ENCODE measurements at regions not wholly inside any gene's neighbourhood (a gene's known extent, or its start where the extent isn't known, plus 50 kb on each side); places are given as distances from the start of the nearest gene placed in this dataset.
A peak's percentile ranks its signal among the peaks of the same experiment; 100 is the strongest.

GRCh38 chr6:167495506-167496401 is 170.9 kb downstream of the TTLL2 start:
- Histone ChIP-seq H4K8ac (ENCODE audit: low read length) (no peak overlapping the region), H3K4me3 (ENCODE audit: insufficient read depth in 1 of 2, low read depth in 1 of 2, low read length in 2 of 2) (no peak overlapping the region), H2BK15ac (ENCODE audit: low read depth, poor library complexity, severe bottlenecking) (no peak overlapping the region), H2BK120ac (ENCODE audit: low read depth, low read length) (no peak overlapping the region), H2AK5ac (ENCODE audit: low read length, severe bottlenecking) (no peak overlapping the region), H3K9me3 (ENCODE audit: control insufficient read depth, low read length) (no peaks in the 10 kb centered on the region), H3K23ac (ENCODE audit: low read length in 2 of 2) (no peak overlapping the region), H3K14ac (ENCODE audit: low read length in 2 of 2) (no peak overlapping the region), H3K27me3 (ENCODE audit: control insufficient read depth in 1 of 2, insufficient read depth in 1 of 2, low read length in 2 of 2) (peaks cover 0 to 16% of the 10 kb centered on the region in 2 experiments), H3K27ac (ENCODE audit: low read length, poor library complexity, severe bottlenecking) (no peak overlapping the region), H3K9ac (ENCODE audit: low read length) (no peak overlapping the region), H3K4me1 (ENCODE audit: control insufficient read depth, insufficient read depth, low read depth, low read length) (peaks cover 2% of the 10 kb centered on the region), H3K4ac (ENCODE audit: low read depth in 1 of 2, low read length in 2 of 2) (no peak overlapping the region), H3K79me1 (replicated peaks; ENCODE audit: low read length, poor library complexity, severe bottlenecking) (no peaks in the 10 kb centered on the region), H3K36me3 (ENCODE audit: control insufficient read depth in 1 of 2, insufficient read depth in 2 of 2, low read depth in 1 of 2, low read length in 2 of 2) (no peaks in the 10 kb centered on the region), H2BK5ac (ENCODE audit: low read depth, low read length, poor library complexity, severe bottlenecking) (no peak overlapping the region), H3K4me2 (ENCODE audit: low read length, poor library complexity, severe bottlenecking) (no peak overlapping the region), H3K18ac (ENCODE audit: low read depth in 1 of 2, low read length in 2 of 2) (no peak overlapping the region), H2AFZ (ENCODE audit: low read depth, low read length) (no peak overlapping the region), H2BK12ac (ENCODE audit: low read length in 2 of 2) (no peak overlapping the region), H4K91ac (ENCODE audit: low read length) (no peak overlapping the region)
- DNase-seq, result no peak
- WGBS, result 79% methylated on average over 19 of the region's 19 CpGs

GRCh38 chr6:167496707-167497106 is 171.8 kb downstream of the TTLL2 start:
- no peak overlapping the region for H2AFZ ChIP-seq (ENCODE audit: low read depth, low read length)
- H3K18ac ChIP-seq (ENCODE audit: low read depth in 1 of 2, low read length in 2 of 2), result no peak overlapping the region
- H4K8ac ChIP-seq (ENCODE audit: low read length), result no peak overlapping the region
- no peak overlapping the region for H3K9ac ChIP-seq (ENCODE audit: low read length)
- no peak for DNase-seq
- no peak overlapping the region for H3K4me3 ChIP-seq (ENCODE audit: insufficient read depth in 1 of 2, low read depth in 1 of 2, low read length in 2 of 2)
- no peaks in the 10 kb centered on the region for H3K9me3 ChIP-seq (ENCODE audit: control insufficient read depth, low read length)
- H2BK15ac ChIP-seq (ENCODE audit: low read depth, poor library complexity, severe bottlenecking), result no peak overlapping the region
- no peaks in the 10 kb centered on the region for H3K79me1 ChIP-seq (replicated peaks; ENCODE audit: low read length, poor library complexity, severe bottlenecking)
- H2BK120ac ChIP-seq (ENCODE audit: low read depth, low read length), result no peak overlapping the region
- no peak overlapping the region for H3K4me2 ChIP-seq (ENCODE audit: low read length, poor library complexity, severe bottlenecking)
- no peak overlapping the region for H3K27ac ChIP-seq (ENCODE audit: low read length, poor library complexity, severe bottlenecking)
- no peak overlapping the region for H2AK5ac ChIP-seq (ENCODE audit: low read length, severe bottlenecking)
- H3K36me3 ChIP-seq (ENCODE audit: control insufficient read depth in 1 of 2, insufficient read depth in 2 of 2, low read depth in 1 of 2, low read length in 2 of 2), result no peaks in the 10 kb centered on the region
- no peak overlapping the region for H3K14ac ChIP-seq (ENCODE audit: low read length in 2 of 2)
- no peak overlapping the region for H2BK12ac ChIP-seq (ENCODE audit: low read length in 2 of 2)
- H3K4me1 ChIP-seq (ENCODE audit: control insufficient read depth, insufficient read depth, low read depth, low read length), result peaks cover 2% of the 10 kb centered on the region
- no peak overlapping the region for H3K4ac ChIP-seq (ENCODE audit: low read depth in 1 of 2, low read length in 2 of 2)
- H4K91ac ChIP-seq (ENCODE audit: low read length), result no peak overlapping the region
- no peak overlapping the region for H2BK5ac ChIP-seq (ENCODE audit: low read depth, low read length, poor library complexity, severe bottlenecking)
- H3K27me3 ChIP-seq (ENCODE audit: control insufficient read depth in 1 of 2, insufficient read depth in 1 of 2, low read length in 2 of 2), result peaks cover 0 to 16% of the 10 kb centered on the region in 2 experiments
- no peak overlapping the region for H3K23ac ChIP-seq (ENCODE audit: low read length in 2 of 2)
- 74% methylated on average over 7 of the region's 7 CpGs for WGBS

DNA sequence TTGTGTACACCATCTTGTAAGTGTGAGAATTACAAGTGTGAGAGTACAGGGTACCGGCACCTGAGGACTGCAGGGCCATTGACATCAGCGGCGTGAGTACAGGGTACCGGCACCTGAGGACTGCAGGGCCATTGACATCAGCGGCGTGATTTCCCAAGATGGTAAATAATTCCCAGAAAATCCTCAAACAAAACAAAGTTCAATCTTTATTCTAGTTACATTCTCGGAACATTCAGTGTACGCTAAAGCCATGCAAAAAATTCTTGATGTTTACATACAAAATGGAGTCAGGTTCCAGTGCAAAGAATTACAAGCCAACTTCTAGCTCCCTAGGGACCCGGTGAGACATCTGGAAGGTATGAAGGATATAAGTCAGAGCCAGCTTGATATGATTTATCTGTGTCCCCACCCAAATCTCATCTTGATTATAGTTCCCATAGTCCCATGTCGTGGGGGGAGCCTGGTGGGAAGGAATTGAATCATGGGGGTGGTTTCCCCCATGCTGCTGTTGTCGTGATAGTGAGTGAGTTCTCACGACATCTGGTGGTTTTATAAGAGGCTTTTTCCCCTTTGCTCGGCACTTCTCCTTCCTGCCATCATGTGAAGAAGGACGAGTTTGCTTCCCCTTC is 172.7 kb downstream of the TTLL2 start:
- H3K79me1 ChIP-seq (replicated peaks; ENCODE audit: low read length, poor library complexity, severe bottlenecking), result no peaks in the 10 kb centered on the region
- WGBS, result 94% methylated on average over 11 of the region's 14 CpGs
- H4K8ac ChIP-seq (ENCODE audit: low read length), result no peak overlapping the region

DNA sequence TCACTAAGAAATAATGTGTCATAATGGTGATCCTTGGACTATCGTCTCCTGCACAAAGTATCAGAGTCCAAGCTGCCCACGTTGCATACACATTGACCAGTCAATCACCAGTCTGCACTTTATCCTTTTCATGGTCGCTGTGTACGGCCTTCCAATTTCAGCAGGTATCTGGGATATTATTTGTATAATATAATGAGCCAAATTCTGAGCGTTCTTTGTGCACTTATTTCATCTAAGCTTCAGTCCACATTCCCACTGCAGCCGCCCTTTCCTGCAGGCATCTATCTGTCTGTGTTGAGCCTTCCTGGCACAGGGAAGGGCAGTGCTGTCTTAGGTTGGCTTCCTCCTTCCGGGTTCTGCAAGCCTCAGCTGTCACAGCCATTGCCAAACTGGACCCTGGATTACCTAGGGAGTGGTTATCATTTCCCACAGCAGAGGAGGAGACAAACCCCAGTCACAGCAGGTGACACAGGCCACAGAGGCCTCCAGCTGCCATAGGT is 174.3 kb downstream of the TTLL2 start:
- Histone ChIP-seq H3K4me3 (ENCODE audit: insufficient read depth in 1 of 2, low read depth in 1 of 2, low read length in 2 of 2) (no peak overlapping the region), H4K91ac (ENCODE audit: low read length) (no peak overlapping the region), H3K4me1 (ENCODE audit: control insufficient read depth, insufficient read depth, low read depth, low read length) (no peaks in the 10 kb centered on the region), H3K9me3 (ENCODE audit: control insufficient read depth, low read length) (no peaks in the 10 kb centered on the region), H3K27ac (ENCODE audit: low read length, poor library complexity, severe bottlenecking) (no peak overlapping the region), H3K4me2 (ENCODE audit: low read length, poor library complexity, severe bottlenecking) (no peak overlapping the region), H3K27me3 (ENCODE audit: control insufficient read depth in 1 of 2, insufficient read depth in 1 of 2, low read length in 2 of 2) (peaks cover 0 to 12% of the 10 kb centered on the region in 2 experiments), H3K4ac (ENCODE audit: low read depth in 1 of 2, low read length in 2 of 2) (no peak overlapping the region), H2AFZ (ENCODE audit: low read depth, low read length) (no peak overlapping the region), H2BK15ac (ENCODE audit: low read depth, poor library complexity, severe bottlenecking) (no peak overlapping the region), H2BK120ac (ENCODE audit: low read depth, low read length) (no peak overlapping the region), H3K23ac (ENCODE audit: low read length in 2 of 2) (no peak overlapping the region), H3K79me1 (replicated peaks; ENCODE audit: low read length, poor library complexity, severe bottlenecking) (no peaks in the 10 kb centered on the region), H3K9ac (ENCODE audit: low read length) (no peak overlapping the region), H2BK5ac (ENCODE audit: low read depth, low read length, poor library complexity, severe bottlenecking) (no peak overlapping the region), H3K18ac (ENCODE audit: low read depth in 1 of 2, low read length in 2 of 2) (no peak overlapping the region), H3K14ac (ENCODE audit: low read length in 2 of 2) (no peak overlapping the region), H2BK12ac (ENCODE audit: low read length in 2 of 2) (no peak overlapping the region), H4K8ac (ENCODE audit: low read length) (no peak overlapping the region), H2AK5ac (ENCODE audit: low read length, severe bottlenecking) (no peak overlapping the region), H3K36me3 (ENCODE audit: control insufficient read depth in 1 of 2, insufficient read depth in 2 of 2, low read depth in 1 of 2, low read length in 2 of 2) (no peaks in the 10 kb centered on the region)
- 74% methylated on average over 6 of the region's 7 CpGs for WGBS
- no peak for DNase-seq

More for the DNA sequence above, 172.7 kb downstream of the TTLL2 start:
- H2BK15ac ChIP-seq (ENCODE audit: low read depth, poor library complexity, severe bottlenecking), result no peak overlapping the region
- no peak overlapping the region for H2BK120ac ChIP-seq (ENCODE audit: low read depth, low read length)
- no peaks in the 10 kb centered on the region for H3K9me3 ChIP-seq (ENCODE audit: control insufficient read depth, low read length)
- H3K4me3 ChIP-seq (ENCODE audit: insufficient read depth in 1 of 2, low read depth in 1 of 2, low read length in 2 of 2), result no peak overlapping the region
- no peak overlapping the region for H3K18ac ChIP-seq (ENCODE audit: low read depth in 1 of 2, low read length in 2 of 2)
- H3K4ac ChIP-seq (ENCODE audit: low read depth in 1 of 2, low read length in 2 of 2), result no peak overlapping the region
- DNase-seq, result peak; percentile 12
- no peak overlapping the region for H3K9ac ChIP-seq (ENCODE audit: low read length)
- H2BK12ac ChIP-seq (ENCODE audit: low read length in 2 of 2), result no peak overlapping the region
- peaks cover 2% of the 10 kb centered on the region for H3K4me1 ChIP-seq (ENCODE audit: control insufficient read depth, insufficient read depth, low read depth, low read length)
- no peak overlapping the region for H3K27ac ChIP-seq (ENCODE audit: low read length, poor library complexity, severe bottlenecking)
- no peak overlapping the region for H3K14ac ChIP-seq (ENCODE audit: low read length in 2 of 2)
- H3K27me3 ChIP-seq (ENCODE audit: control insufficient read depth in 1 of 2, insufficient read depth in 1 of 2, low read length in 2 of 2), result peaks cover 0 to 16% of the 10 kb centered on the region in 2 experiments
- H3K4me2 ChIP-seq (ENCODE audit: low read length, poor library complexity, severe bottlenecking), result no peak overlapping the region
- no peak overlapping the region for H4K91ac ChIP-seq (ENCODE audit: low read length)
- H2BK5ac ChIP-seq (ENCODE audit: low read depth, low read length, poor library complexity, severe bottlenecking), result no peak overlapping the region
- no peaks in the 10 kb centered on the region for H3K36me3 ChIP-seq (ENCODE audit: control insufficient read depth in 1 of 2, insufficient read depth in 2 of 2, low read depth in 1 of 2, low read length in 2 of 2)
- H3K23ac ChIP-seq (ENCODE audit: low read length in 2 of 2), result no peak overlapping the region
- H2AFZ ChIP-seq (ENCODE audit: low read depth, low read length), result no peak overlapping the region
- no peak overlapping the region for H2AK5ac ChIP-seq (ENCODE audit: low read length, severe bottlenecking)

Data from mesenchymal stem cell (in vitro differentiated cells and primary cell).